GM10248 (cell line): ENCODE measurements at regions not wholly inside any gene's neighbourhood (a gene's known extent, or its start where the extent isn't known, plus 50 kb on each side); places are given as distances from the start of the nearest gene placed in this dataset.

Experiments used
- CTCF ChIA-PET: fragments of 300-600 bp; sonication (Branson Sonifier 250); formaldehyde crosslinking; extraction: SDS; loops from one replicate; lab custom pipeline; 2021; ENCODE audit warnings: antibody characterized with exemption; lab: Yijun Ruan, JAX
- POLR2A ChIA-PET: fragments of 350-650 bp; sonication (Branson Sonifier 250); formaldehyde crosslinking; extraction: SDS; loops from one replicate; lab custom pipeline; 2020; ENCODE audit warnings: antibody characterized with exemption; lab: Yijun Ruan, JAX
- DNase-seq: peaks from one replicate; pipeline ENCODE4 v3.0.0; 2012; ENCODE audit errors: extremely low spot score
- CTCF ChIP-seq: IDR thresholded peaks from 2 replicates; pipeline ENCODE4 v1.5.1; 2012; ENCODE audit warnings: mild to moderate bottlenecking, low read depth; ENCODE audit errors: extremely low read depth, missing control alignments, control extremely low read depth

- ChIA-PET POLR2A (no interaction called here), CTCF (interaction anchor here (0.8 to 1.7 kb wide), 3 partner anchors 8 to 56 kb away, joined by 3 to 4 read pairs (median 4); no protein-coding TSS in a partner anchor)
- TF ChIP-seq CTCF: no peak
- no peak for DNase-seq
These were observed 206.1 kb upstream of the ARHGAP20 start for GRCh38 chr11:110918351-110918750.

- ChIA-PET POLR2A (no interaction called here), CTCF (no interaction called here)
- no peak for DNase-seq
- TF ChIP-seq CTCF: no peak
These were observed 200.2 kb upstream of the ARHGAP20 start for GRCh38 chr11:110912437-110912836.

GRCh38 chr11:110910384-110910783 is 198.1 kb upstream of the ARHGAP20 start:
- CTCF ChIA-PET: interaction anchor here (1.6 to 1.8 kb wide), 2 partner anchors 9 to 11 kb away, joined by 3 to 4 read pairs; no protein-coding TSS in a partner anchor
- TF ChIP-seq CTCF: no peak
- DNase-seq: no peak
- POLR2A ChIA-PET: no interaction called here

GRCh38 chr11:110909336-110909735 is 197.1 kb upstream of the ARHGAP20 start:
- CTCF ChIA-PET: interaction anchor here (1.6 kb wide), 1 partner anchor 12 kb away, joined by 3 read pairs; no protein-coding TSS in a partner anchor

GRCh38 chr11:110908401-110909105 is 196.3 kb upstream of the ARHGAP20 start:
- TF ChIP-seq CTCF: no peak
- ChIA-PET POLR2A (no interaction called here), CTCF (no interaction called here)
- no peak for DNase-seq

More at GRCh38 chr11:110909336-110909735, 197.1 kb upstream of the ARHGAP20 start:
- no peak for DNase-seq
- POLR2A ChIA-PET: no interaction called here
- TF ChIP-seq CTCF: no peak

GRCh38 chr11:110907629-110908028 is 195.4 kb upstream of the ARHGAP20 start:
- CTCF ChIA-PET: no interaction called here
- no peak for TF ChIP-seq CTCF
- POLR2A ChIA-PET: no interaction called here
- DNase-seq: no peak
